ENCODE measurements at regions not wholly inside any gene's neighbourhood (a gene's known extent, or its start where the extent isn't known, plus 50 kb on each side); places are given as distances from the start of the nearest gene placed in this dataset.
"Not testable (repeated sequence)": the region's sequence is repeated elsewhere in the genome, so short reads cannot be mapped to it uniquely, and the experiment has no call there.

DNA sequence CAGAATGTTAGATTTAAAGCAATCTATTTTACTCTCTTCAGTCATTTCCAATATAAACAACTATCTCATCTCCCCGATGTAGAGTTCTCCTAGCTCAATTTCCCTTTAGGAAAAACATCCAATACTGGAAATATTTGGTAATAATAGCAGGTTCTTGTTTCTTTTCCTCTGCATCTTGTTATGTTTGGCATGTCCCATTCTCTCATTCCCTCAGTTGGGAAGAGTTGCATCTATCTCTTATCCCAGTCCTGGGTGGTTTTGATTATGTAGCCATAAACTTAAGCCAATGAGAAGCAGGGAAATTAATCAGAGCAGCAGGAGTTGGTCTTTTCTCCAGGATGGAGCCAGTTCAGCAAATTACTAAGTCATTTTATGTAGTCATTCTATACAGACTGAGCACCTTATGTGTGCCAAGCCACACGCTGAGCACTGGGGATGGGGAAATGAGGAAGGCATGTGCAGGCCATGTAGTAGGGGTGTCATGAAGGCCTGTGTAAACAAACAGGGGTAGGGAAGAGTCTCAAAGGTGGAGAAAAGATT, 418.2 kb upstream of the NFIA start:
- H3K9me3 Mint-ChIP-seq = no peaks in the 10 kb centered on the region
- no peak overlapping the region for H3K4me3 Mint-ChIP-seq
- ATAC-seq (no peak), DNase-seq (no peak)
- H3K4me1 Mint-ChIP-seq = no peaks in the 10 kb centered on the region
- no peaks in the 10 kb centered on the region for H3K27me3 Mint-ChIP-seq
- H3K27ac Mint-ChIP-seq = no peak overlapping the region
- H3K36me3 Mint-ChIP-seq (ENCODE audit: low read depth) = no peaks in the 10 kb centered on the region

DNA sequence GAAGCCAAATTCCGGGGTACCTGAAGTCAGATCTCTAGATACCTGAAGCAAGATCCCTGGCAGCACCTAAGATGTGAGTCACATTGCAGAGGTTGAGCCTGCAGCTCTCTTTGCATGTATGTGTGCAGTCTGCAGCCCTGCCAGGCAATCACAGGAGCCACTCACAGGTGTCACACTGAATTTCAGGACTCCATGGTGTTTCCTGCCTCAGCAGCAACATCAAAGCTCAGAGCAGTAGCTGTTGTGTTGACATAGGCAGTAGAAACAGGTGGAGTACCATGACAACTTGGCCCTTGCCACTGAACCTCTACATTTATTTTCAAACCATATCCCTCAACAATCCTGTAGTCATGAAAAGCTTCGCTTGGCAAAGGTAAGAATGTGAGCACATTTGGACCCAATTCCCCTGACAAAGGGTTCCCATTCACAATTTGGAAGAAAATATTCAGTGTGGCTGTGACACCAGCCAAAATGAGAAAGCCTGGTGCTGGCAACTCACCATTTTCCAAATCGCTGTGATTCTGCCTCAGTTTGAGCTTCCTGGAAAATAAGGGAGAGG, 419.8 kb upstream of the NFIA start:
- ATAC-seq (no peak), DNase-seq (no peak)
- Mint-ChIP-seq H3K4me1 (no peaks in the 10 kb centered on the region), H3K4me3 (no peak overlapping the region), H3K27ac (no peak overlapping the region), H3K9me3 (no peaks in the 10 kb centered on the region), H3K36me3 (ENCODE audit: low read depth) (no peaks in the 10 kb centered on the region), H3K27me3 (no peaks in the 10 kb centered on the region)

DNA sequence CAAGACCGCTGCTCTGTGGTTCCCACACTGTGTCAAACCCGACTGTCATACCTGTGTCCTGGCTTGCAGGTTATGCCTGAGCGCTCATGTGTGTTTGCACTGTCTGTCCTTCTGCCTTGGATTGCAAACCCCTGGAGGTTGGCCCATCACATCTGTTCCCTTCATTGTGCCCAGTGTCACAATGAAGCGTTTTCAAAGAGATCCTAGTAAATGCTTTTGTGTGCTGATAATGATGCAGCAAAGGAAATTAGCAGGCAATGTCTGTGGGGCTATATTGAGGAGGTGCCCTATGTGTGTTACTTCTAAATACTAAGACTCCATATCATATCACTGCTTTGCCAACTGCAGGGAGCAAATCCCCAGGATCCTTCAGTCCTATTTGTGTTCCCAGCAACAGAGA, 424.4 kb upstream of the NFIA start:
- no peaks in the 10 kb centered on the region for H3K4me1 Mint-ChIP-seq
- no peak overlapping the region for H3K4me3 Mint-ChIP-seq
- H3K36me3 Mint-ChIP-seq (ENCODE audit: low read depth) = no peaks in the 10 kb centered on the region
- ATAC-seq (no peak), DNase-seq (no peak)
- H3K27me3 Mint-ChIP-seq = no peaks in the 10 kb centered on the region
- H3K9me3 Mint-ChIP-seq = peaks cover 6% of the 10 kb centered on the region
- no peak overlapping the region for H3K27ac Mint-ChIP-seq

DNA sequence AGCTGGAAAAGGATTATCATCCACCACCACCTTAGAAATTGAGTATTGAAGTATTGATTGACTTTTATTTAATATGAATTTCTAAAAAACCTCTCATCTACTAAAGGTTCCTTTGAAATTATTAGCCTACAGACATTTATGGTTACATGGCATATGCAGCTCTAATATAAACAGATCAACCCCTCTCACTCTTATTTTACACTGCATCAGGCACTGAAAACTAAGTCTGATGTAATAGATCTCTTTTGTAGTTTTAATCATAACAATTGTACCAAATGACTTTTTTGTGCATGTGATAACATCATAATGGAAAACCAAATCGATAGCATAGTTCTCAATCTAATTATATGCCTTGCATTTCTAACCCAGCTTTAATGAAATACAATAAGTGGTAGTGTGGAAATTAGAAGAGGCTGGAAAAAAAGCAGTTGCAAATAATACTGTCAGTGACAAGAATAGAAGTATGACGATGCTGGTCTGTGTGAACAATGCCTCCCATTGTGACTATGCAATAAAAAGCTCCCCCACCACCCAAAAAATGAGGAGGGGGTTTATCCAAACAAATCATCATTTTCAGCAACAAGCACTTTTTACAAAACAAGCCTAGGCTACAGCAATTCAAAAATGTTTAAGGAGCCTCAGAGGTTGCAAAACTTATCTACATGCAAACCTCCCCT, 426.5 kb upstream of the NFIA start:
- Mint-ChIP-seq H3K27ac (no peak overlapping the region), H3K36me3 (ENCODE audit: low read depth) (no peaks in the 10 kb centered on the region), H3K27me3 (no peaks in the 10 kb centered on the region), H3K9me3 (peaks cover 6% of the 10 kb centered on the region), H3K4me3 (no peak overlapping the region), H3K4me1 (no peaks in the 10 kb centered on the region)
- DNase-seq (no peak), ATAC-seq (no peak)

DNA sequence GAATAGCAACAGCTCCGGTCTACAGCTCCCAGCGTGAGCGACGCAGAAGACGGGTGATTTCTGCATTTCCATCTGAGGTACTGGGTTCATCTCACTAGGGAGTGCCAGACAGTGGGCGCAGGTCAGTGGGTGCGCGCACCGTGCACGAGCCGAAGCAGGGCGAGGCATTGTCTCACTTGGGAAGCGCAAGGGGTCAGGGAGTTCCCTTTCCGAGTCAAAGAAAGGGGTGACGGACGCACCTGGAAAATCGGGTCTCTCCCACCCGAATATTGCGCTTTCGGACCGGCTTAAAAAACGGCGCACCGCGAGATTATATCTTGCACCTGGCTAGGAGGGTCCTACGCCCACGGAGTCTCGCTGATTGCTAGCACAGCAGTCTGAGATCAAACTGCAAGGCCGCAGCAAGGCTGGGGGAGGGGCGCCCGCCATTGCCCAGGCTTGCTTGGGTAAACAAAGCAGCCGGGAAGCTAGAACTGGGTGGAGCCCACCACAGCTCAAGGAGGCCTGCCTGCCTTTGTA, 442.3 kb upstream of the NFIA start:
- not testable (repeated sequence) for H3K27me3 Mint-ChIP-seq; H3K36me3 Mint-ChIP-seq (ENCODE audit: low read depth); ATAC-seq; H3K4me1 Mint-ChIP-seq; H3K9me3 Mint-ChIP-seq; H3K27ac Mint-ChIP-seq; H3K4me3 Mint-ChIP-seq; DNase-seq

DNA sequence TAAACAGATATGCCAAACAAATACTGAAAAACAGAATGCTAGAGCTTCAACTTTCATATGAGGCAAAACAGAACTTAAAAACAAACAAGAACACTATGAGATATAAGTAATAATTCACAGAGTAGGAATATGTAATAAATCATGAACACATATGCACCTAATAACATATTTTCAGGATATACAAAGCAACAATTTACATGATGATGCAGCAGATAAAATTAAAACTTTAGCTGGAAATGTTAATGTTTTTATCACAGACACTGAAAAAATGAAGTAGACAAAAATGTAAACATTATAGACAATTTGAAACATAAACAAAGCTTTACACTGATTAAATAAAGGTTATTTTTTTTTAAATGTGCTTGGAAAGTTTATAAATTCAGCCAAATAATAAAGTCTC, 443.1 kb upstream of the NFIA start:
- no peaks in the 10 kb centered on the region for H3K9me3 Mint-ChIP-seq
- no peak overlapping the region for H3K27ac Mint-ChIP-seq
- H3K4me3 Mint-ChIP-seq = no peak overlapping the region
- H3K27me3 Mint-ChIP-seq = peaks cover 4% of the 10 kb centered on the region
- DNase-seq (no peak), ATAC-seq (no peak)
- no peaks in the 10 kb centered on the region for H3K36me3 Mint-ChIP-seq (ENCODE audit: low read depth)
- no peaks in the 10 kb centered on the region for H3K4me1 Mint-ChIP-seq

DNA sequence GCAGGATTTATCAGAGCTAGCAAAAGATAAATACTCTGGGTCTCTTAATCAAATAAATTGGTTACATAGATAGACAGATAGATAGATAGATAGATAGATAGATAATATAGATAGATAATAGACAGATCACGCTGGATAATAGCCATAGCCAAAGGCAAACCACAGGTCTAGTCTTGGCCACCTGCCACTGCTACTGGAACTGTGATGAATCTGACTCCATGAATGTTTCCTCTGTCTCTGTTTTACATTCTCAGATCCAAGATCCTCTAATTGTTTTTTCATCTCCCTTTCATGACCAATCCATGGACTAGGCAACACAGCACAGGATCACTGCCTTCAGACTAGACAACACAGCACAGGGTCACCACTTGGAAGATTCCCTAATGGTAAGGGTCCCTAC, 444.7 kb upstream of the NFIA start:
- Mint-ChIP-seq H3K36me3 (ENCODE audit: low read depth) (no peaks in the 10 kb centered on the region), H3K4me3 (no peak overlapping the region), H3K27ac (no peak overlapping the region), H3K27me3 (peaks cover 6% of the 10 kb centered on the region), H3K9me3 (no peaks in the 10 kb centered on the region), H3K4me1 (no peaks in the 10 kb centered on the region)
- ATAC-seq (no peak), DNase-seq (no peak)

DNA sequence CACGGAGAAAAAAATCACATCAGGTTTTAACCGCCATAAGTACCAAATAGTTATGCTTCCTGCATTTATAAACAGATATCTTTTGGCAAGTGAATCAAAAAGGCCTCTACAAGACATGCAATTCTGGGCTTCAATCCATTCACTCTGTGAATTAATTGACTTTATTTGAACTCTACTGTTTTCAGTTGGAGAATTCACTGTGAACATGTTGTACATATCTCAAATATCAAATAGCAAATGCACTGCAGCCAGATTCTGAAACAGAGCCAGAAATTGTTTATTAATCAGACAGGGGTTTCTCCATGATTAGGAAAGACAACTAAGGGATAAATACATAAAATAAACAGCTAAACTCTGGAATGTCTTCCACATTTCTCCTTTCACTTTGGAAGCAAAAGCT, 445.4 kb upstream of the NFIA start:
- no peak overlapping the region for H3K27ac Mint-ChIP-seq
- no peaks in the 10 kb centered on the region for H3K9me3 Mint-ChIP-seq
- H3K27me3 Mint-ChIP-seq = peaks cover 6% of the 10 kb centered on the region
- ATAC-seq (no peak), DNase-seq (no peak)
- no peaks in the 10 kb centered on the region for H3K4me1 Mint-ChIP-seq
- no peaks in the 10 kb centered on the region for H3K36me3 Mint-ChIP-seq (ENCODE audit: low read depth)
- no peak overlapping the region for H3K4me3 Mint-ChIP-seq

DNA sequence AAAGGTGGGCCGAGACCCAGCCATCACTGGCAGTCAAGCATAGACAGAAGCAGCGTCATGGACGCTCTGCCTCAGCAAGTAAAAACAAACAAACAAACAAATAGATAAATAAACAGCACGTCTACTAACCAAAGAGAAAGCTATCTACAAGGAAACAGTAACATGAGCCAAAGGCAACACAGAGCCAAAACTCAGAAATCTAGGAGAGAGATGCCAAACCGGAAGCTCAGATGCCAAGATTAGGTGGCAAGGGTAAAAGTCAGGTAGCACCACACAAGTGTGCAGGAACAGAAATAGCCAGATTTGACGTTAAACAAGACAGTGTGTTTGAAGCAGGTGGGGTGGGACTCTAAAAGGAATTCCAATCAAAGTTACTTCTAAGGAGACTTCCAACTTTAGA, 448.3 kb upstream of the NFIA start:
- Mint-ChIP-seq H3K9me3 (no peaks in the 10 kb centered on the region), H3K36me3 (ENCODE audit: low read depth) (no peaks in the 10 kb centered on the region), H3K27me3 (peaks cover 6% of the 10 kb centered on the region), H3K27ac (no peak overlapping the region), H3K4me1 (no peaks in the 10 kb centered on the region), H3K4me3 (no peak overlapping the region)
- ATAC-seq (no peak), DNase-seq (no peak)

DNA sequence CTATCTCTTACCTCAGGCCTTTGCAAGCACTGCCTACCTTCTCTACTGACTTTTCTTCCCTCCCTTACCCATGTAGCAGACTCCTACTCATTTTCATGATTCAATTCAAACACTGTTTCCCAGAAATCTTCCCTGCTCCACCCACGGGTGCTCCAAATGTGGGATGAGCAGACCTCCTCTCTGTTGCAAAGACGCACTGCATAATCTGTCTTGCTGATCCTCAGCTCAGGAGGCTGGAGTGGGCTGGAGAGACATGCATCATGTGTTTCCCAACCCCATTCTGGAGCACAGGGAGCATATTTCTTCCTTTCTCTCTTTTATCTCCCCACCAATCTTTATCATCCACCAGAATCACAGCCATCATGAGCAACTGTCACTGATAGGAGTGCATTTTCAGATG, 459.9 kb upstream of the NFIA start:
- no peak for DNase-seq
- Mint-ChIP-seq H3K36me3 (ENCODE audit: low read depth) (no peaks in the 10 kb centered on the region), H3K27ac (no peak overlapping the region), H3K4me3 (no peak overlapping the region), H3K4me1 (no peaks in the 10 kb centered on the region), H3K9me3 (no peaks in the 10 kb centered on the region), H3K27me3 (peaks cover 6% of the 10 kb centered on the region)
- ATAC-seq = no peak

DNA sequence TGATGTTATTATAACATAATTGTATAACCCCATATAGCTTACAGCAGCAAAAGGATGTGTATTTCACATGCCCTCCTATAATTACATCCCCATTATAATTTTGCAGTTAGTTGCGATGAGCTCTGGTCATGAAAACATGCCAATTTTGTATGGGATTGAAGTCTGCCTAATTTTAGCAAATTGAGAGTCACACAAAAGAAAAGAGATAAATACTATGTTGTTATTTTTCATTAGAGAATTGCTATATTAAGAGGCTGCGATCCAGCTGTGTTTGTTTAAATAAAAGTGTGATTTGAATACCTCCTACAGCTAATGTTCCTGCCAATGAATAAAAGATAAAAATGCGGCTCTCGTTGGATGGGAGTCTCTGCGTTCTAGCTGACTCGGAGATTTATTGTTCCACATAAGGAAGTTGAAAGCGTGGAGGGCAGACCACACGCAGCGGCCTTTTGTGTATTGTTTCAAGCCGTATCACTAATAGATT, 461.0 kb upstream of the NFIA start:
- H3K9me3 Mint-ChIP-seq = no peaks in the 10 kb centered on the region
- no peak overlapping the region for H3K4me3 Mint-ChIP-seq
- DNase-seq = no peak
- H3K36me3 Mint-ChIP-seq (ENCODE audit: low read depth) = no peaks in the 10 kb centered on the region
- ATAC-seq = no peak
- H3K27me3 Mint-ChIP-seq = peaks cover 9% of the 10 kb centered on the region
- no peak overlapping the region for H3K27ac Mint-ChIP-seq
- no peaks in the 10 kb centered on the region for H3K4me1 Mint-ChIP-seq

DNA sequence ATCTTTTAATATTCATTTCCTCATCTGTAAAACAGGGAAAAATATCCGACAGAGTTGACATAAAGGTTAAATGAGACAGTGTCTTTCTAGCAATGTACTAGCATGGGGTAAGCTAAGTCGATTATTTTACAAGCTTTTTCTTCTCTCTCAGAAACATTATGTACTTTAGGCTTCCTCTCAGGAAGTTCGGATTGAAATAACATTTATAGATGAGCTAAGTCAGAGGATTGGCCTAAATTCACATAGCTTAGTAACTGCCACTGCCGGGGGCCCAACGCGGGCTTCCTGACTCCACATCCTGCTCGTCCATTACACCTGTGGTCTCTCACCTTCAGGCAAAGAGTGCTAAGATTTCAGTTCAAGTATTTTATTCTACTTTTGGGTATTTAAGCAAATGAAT, 462.3 kb upstream of the NFIA start:
- DNase-seq = no peak
- no peaks in the 10 kb centered on the region for H3K4me1 Mint-ChIP-seq
- H3K4me3 Mint-ChIP-seq = no peak overlapping the region
- ATAC-seq = no peak
- peaks cover 9% of the 10 kb centered on the region for H3K27me3 Mint-ChIP-seq
- H3K27ac Mint-ChIP-seq = no peak overlapping the region
- no peaks in the 10 kb centered on the region for H3K9me3 Mint-ChIP-seq
- H3K36me3 Mint-ChIP-seq (ENCODE audit: low read depth) = no peaks in the 10 kb centered on the region

DNA sequence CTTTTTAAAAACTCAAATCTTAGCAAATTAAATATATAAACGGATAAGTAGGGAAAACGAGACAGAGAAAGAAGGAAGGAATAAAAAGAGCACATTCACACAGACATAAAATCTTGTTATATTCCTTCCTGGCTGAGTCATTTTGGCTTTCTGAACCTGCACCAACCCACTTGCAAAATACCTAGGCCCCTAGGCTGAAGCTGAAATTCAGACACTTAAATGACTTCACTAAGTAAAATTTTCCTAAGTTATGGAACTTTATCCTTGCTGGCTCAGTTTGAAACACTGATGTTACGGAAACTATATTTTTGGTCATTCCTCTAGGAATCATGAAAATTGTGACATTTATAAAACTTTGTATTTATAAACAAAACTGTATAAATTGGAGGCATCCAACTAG, 462.8 kb upstream of the NFIA start:
- Mint-ChIP-seq H3K36me3 (ENCODE audit: low read depth) (no peaks in the 10 kb centered on the region), H3K9me3 (no peaks in the 10 kb centered on the region), H3K4me3 (no peak overlapping the region), H3K27ac (no peak overlapping the region), H3K27me3 (peaks cover 9% of the 10 kb centered on the region), H3K4me1 (no peaks in the 10 kb centered on the region)
- DNase-seq = no peak
- no peak for ATAC-seq

DNA sequence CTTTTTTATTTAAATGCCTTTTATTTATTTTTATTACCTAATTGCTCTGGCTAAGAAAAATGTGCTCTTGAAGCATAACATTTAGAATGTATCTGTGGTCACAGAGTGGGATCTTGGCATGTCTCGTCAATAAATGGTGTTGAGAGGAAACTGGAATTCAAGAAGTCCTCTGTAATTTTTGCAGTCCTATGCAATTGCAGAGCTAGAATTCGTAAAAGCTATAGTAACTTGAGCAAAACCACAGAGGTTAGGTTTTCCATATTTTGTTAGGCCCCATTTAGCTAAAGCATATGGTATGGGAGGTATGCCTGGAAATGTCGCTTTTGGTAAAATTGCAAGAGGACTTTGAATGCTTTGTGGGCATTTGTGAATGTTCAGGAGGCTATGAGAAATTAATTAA, 466.7 kb upstream of the NFIA start:
- no peak for DNase-seq
- Mint-ChIP-seq H3K27me3 (peaks cover 3% of the 10 kb centered on the region), H3K36me3 (ENCODE audit: low read depth) (no peaks in the 10 kb centered on the region), H3K9me3 (no peaks in the 10 kb centered on the region), H3K4me1 (no peaks in the 10 kb centered on the region), H3K4me3 (no peak overlapping the region), H3K27ac (no peak overlapping the region)
- ATAC-seq = no peak

DNA sequence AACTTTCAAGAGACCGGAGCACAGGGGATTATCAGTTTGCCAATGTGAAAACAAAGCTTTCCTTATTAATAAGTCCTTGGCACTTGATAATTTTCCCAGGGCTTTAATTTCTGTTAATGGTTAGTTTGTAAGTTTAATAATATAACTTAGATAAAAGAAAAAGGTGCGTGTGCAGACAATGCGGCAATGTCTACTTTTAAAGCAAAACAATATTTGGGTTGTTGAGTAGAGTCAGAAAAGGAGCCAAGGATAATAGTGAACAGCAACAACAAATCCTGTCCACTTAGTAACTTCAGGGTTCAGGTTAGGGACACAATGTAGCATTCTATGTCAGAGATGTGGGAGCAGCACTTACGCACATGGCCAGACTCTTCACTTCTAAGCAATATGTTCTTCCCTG, 469.6 kb upstream of the NFIA start:
- no peaks in the 10 kb centered on the region for H3K36me3 Mint-ChIP-seq (ENCODE audit: low read depth)
- H3K9me3 Mint-ChIP-seq = peaks cover 4% of the 10 kb centered on the region
- ATAC-seq (no peak), DNase-seq (no peak)
- H3K27me3 Mint-ChIP-seq = peaks cover 3% of the 10 kb centered on the region
- no peak overlapping the region for H3K27ac Mint-ChIP-seq
- no peaks in the 10 kb centered on the region for H3K4me1 Mint-ChIP-seq
- H3K4me3 Mint-ChIP-seq = no peak overlapping the region

All from activated naive CD8-positive, alpha-beta T cell treated with anti-CD3 and anti-CD28 coated beads, Interleukin-2, amount 50 U/mL, for 24 hours (primary cell).